ENCODE measurements at regions not wholly inside any gene's neighbourhood (a gene's known extent, or its start where the extent isn't known, plus 50 kb on each side); places are given as distances from the start of the nearest gene placed in this dataset.

- TF ChIP-seq FOXP2 (optimal IDR thresholded peaks at IDR 0.05; ENCODE audit: borderline replicate concordance, extremely low read depth, extremely low read length, insufficient read depth) (no peak), POLR2AphosphoS5 (IDR thresholded peaks at IDR 0.05; ENCODE audit: low read depth, low read length) (no peak)
Observed at GRCh38 chr11:19407677-19408270, 167.0 kb upstream of the E2F8 start.

- TF ChIP-seq TAF1 (IDR thresholded peaks at IDR 0.05; ENCODE audit: borderline replicate concordance, insufficient read depth, low read length) (no peak), POLR2AphosphoS5 (IDR thresholded peaks at IDR 0.05; ENCODE audit: low read depth, low read length) (no peak), SIN3A (IDR thresholded peaks at IDR 0.05; ENCODE audit: borderline replicate concordance, insufficient read depth, low read length) (no peak), FOXP2 (optimal IDR thresholded peaks at IDR 0.05; ENCODE audit: borderline replicate concordance, extremely low read depth, extremely low read length, insufficient read depth) (no peak), REST (IDR thresholded peaks at IDR 0.05; ENCODE audit: insufficient read depth in 1 of 2, low read depth in 2 of 2, low read length in 2 of 2) (no peak)
Observed at GRCh38 chr11:19405966-19406365, 165.2 kb upstream of the E2F8 start.

- no peak for TF ChIP-seq TAF1 (IDR thresholded peaks at IDR 0.05; ENCODE audit: borderline replicate concordance, insufficient read depth, low read length)
- TF ChIP-seq FOXP2 (optimal IDR thresholded peaks at IDR 0.05; ENCODE audit: borderline replicate concordance, extremely low read depth, extremely low read length, insufficient read depth) = no peak
- TF ChIP-seq POLR2AphosphoS5 (IDR thresholded peaks at IDR 0.05; ENCODE audit: low read depth, low read length) = no peak
- no peak for TF ChIP-seq REST (IDR thresholded peaks at IDR 0.05; ENCODE audit: insufficient read depth in 1 of 2, low read depth in 2 of 2, low read length in 2 of 2)
- no peak for TF ChIP-seq SIN3A (IDR thresholded peaks at IDR 0.05; ENCODE audit: borderline replicate concordance, insufficient read depth, low read length)
Observed at GRCh38 chr11:19404787-19405186, 164.0 kb upstream of the E2F8 start.

- TF ChIP-seq TAF1 (IDR thresholded peaks at IDR 0.05; ENCODE audit: borderline replicate concordance, insufficient read depth, low read length) (no peak), FOXP2 (optimal IDR thresholded peaks at IDR 0.05; ENCODE audit: borderline replicate concordance, extremely low read depth, extremely low read length, insufficient read depth) (no peak), POLR2AphosphoS5 (IDR thresholded peaks at IDR 0.05; ENCODE audit: low read depth, low read length) (no peak), SIN3A (IDR thresholded peaks at IDR 0.05; ENCODE audit: borderline replicate concordance, insufficient read depth, low read length) (no peak), REST (IDR thresholded peaks at IDR 0.05; ENCODE audit: insufficient read depth in 1 of 2, low read depth in 2 of 2, low read length in 2 of 2) (no peak)
Observed at GRCh38 chr11:19403196-19403895, 162.6 kb upstream of the E2F8 start.

- TF ChIP-seq TAF1 (IDR thresholded peaks at IDR 0.05; ENCODE audit: borderline replicate concordance, insufficient read depth, low read length) (no peak), SIN3A (IDR thresholded peaks at IDR 0.05; ENCODE audit: borderline replicate concordance, insufficient read depth, low read length) (no peak), REST (IDR thresholded peaks at IDR 0.05; ENCODE audit: insufficient read depth in 1 of 2, low read depth in 2 of 2, low read length in 2 of 2) (no peak), POLR2AphosphoS5 (IDR thresholded peaks at IDR 0.05; ENCODE audit: low read depth, low read length) (no peak)
Observed at GRCh38 chr11:19400296-19400695, 159.6 kb upstream of the E2F8 start.

Measured in PFSK-1 (cell line).